GDM1 (cell line): ENCODE measurements at regions not wholly inside any gene's neighbourhood (a gene's known extent, or its start where the extent isn't known, plus 50 kb on each side); places are given as distances from the start of the nearest gene placed in this dataset.
"Not testable (repeated sequence)": the region's sequence is repeated elsewhere in the genome, so short reads cannot be mapped to it uniquely, and the experiment has no call there.

ENCODE experiments used
- DNase-seq: peaks from one replicate; lab custom pipeline; 2025; lab: John Stamatoyannopoulos, UW

- DNase-seq: no peak
These were observed 826.7 kb upstream of the ACVR2A start for GRCh38 chr2:147017951-147018645.

GRCh38 chr2:147016181-147016580 is 828.6 kb upstream of the ACVR2A start:
- no peak for DNase-seq

DNA sequence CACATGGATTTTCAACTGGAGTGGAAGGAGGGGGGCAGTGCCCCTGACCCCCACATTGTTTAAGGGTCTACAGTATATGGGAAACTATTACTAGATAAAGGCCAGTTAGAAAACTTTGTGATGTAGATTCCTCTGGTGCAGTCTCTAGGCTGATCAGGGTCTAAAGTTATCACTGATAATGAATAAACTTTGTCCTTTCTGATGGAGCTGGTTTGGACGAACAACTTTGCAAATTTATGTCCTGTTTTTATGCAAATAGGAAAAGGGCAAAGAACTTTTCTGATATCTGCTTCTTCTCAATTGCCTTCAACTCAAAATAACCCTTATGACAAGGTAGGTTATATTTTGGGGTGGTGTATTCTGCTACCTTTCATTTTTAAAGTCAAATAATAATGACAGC is 829.2 kb upstream of the ACVR2A start:
- no peak for DNase-seq

DNA sequence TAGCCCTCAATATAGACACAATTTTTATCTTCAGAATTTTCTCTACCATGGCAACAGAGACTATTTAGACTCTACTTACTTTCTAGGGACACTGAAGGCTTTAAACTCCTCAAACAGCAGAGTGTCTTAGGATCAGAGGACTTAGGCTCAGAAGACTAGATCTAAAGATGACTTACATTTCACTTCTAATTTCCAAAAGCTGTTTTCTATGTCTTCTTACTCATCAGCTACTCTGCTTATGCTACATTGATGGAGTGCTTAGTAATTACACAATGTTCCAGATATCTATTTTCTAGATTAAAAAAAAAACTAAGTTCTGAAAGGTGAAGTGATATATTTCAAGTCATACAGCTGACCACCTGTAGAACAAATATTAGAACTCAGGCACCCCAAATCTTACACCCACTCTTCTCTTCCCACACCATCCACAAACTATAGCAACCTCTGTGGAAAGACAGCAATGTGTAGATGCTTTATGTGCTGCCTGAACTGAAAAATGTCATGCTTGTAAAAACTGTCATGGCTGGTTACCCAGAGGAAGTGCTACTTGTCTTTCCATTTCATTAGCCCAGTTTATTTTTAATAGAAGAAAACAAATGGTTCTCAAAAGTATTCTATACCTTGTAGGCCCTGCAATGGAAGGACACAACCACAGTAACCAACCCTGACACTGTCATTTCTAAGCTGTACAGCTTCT is 831.0 kb upstream of the ACVR2A start:
- DNase-seq: no peak

GRCh38 chr2:147008481-147008880 is 836.3 kb upstream of the ACVR2A start:
- no peak for DNase-seq

DNA sequence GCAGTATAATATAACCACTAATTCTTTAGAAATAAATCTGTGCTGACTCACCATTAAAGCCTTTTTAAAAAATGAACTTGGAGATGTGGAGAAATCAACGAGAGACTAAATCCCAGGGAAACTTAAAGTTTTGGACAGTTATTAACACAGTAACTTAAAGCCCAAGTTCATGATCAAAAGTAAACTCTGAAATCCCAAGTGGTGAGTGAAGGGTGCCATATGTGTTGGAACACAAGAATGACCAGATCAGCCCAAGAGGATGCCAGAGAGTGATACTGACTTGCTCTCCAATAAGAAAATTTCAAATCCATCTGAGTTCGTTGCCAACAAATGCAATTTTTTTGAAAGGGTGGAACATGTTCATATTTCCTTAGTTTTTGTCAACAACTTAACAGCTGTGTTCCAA is 838.1 kb upstream of the ACVR2A start:
- no peak for DNase-seq

DNA sequence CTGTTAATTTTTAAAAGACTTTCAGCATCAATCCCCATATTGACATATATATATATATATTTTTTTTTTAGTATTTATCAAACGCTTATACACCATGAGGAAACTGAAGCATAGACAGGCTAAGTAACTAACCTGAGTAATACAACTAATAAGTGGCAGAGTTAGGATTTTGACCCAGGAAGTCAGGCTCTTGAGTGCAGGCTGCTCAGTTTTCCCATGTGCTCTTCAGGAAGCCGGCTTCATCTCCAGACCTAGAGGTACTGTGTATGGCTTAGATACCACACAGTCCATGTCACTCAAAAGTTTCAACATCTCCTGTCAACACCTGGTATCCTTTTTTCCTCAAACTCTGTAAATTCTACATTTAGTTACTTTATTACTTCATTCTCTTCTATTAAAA is 841.7 kb upstream of the ACVR2A start:
- no peak for DNase-seq

- DNase-seq: no peak
These were observed 842.6 kb upstream of the ACVR2A start for GRCh38 chr2:147002256-147002655.

DNA sequence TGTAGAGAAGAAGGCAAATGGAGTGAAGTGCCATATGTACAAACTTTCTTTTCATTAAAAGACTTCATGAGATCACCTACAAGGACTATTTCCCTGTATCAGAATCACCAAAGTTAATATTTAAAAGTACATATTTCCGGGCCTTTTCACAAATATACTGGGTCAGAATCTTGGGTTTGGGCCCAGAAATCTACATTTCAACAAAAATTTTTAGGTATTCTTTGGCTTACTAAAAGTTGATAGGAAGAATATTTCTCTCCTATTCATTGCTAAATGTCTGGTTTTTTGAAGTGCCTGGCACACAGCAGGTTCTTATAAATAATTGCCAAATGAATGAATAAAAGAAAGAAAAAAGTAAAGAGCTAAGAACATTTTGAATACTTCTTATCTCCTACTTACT is 843.8 kb upstream of the ACVR2A start:
- no peak for DNase-seq

DNA sequence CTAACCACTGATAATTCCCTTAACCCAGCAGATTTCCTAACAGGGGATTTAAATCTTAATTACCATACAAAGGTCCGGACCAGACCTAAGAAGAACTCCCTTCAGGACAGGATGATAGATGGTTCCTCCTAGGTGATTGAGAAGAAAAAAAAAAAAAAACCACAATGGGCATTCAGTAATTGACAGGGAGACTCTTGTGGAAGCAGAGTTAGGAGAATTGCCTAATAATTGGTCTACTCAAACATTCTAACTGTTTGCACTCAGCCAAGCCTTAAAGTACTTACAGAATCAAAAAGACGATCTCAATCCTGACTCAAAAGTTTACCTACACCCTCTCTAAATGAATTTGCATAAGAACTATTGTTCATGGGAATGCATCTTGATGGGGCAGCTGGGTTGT is 844.7 kb upstream of the ACVR2A start:
- DNase-seq: not testable (repeated sequence)

DNA sequence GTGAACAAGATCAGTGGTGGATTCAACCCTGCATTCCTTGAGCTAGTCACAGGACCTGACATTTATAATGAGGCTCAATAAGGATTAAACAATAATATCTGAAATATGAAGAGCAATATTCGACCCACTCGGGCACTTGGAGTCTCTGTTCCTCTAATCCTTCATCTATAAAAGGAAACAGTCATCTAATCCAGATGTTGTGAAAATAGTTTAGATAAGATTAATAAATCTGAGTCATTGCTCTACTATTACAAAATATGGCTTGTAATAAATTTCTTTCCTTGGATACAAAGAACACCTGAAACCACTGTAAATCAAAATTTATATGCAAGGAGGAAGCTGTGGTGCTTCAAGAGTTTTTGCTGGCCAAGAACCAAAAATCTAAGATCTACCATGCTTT is 846.9 kb upstream of the ACVR2A start:
- DNase-seq: no peak

DNA sequence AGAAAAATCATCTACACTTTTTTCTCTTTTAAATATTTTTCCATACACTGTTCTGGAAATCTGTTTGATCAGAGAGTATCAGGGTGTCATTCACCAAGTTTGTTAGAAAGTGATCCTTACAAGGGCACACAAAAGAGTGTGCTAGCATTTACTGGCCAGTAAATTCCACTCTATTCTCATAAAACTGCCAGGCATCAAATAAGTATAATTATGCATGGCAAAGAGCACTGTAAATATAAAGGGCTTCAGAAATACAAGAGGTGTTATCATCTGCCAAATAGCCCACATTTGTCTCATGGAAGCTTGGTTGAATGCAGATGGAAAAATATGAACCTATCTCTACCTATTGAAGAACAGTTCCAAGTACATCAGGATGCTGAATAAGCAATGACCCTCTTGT is 847.3 kb upstream of the ACVR2A start:
- no peak for DNase-seq

GRCh38 chr2:146994246-146994645 is 850.6 kb upstream of the ACVR2A start:
- DNase-seq: no peak

- DNase-seq: no peak
These were observed 852.4 kb upstream of the ACVR2A start for GRCh38 chr2:146992466-146992865.

GRCh38 chr2:146992057-146992456 is 852.8 kb upstream of the ACVR2A start:
- DNase-seq: no peak

- no peak for DNase-seq
These were observed 854.3 kb upstream of the ACVR2A start for GRCh38 chr2:146990311-146991054.

- DNase-seq: no peak
These were observed 855.1 kb upstream of the ACVR2A start for GRCh38 chr2:146989741-146990140.

GRCh38 chr2:146987996-146988395 is 856.8 kb upstream of the ACVR2A start:
- no peak for DNase-seq

DNA sequence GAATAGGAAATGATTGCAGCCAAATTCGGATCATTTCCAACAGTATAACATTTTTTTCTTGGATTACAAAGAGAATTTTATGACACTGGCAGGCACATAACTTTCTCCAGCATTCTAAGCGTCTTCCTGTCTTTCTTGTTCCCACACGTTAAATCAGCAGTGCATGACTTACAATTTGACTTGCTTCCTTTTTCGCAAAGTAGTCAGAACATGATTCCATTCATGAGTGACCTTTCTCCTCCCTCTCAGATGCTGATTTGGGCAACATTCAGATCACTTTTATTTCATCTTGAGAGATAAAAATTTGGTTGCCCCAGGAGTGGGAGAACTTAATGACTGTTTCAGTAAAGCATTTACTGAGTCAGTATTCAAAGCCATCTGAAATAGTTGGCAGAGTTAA is 858.7 kb upstream of the ACVR2A start:
- no peak for DNase-seq

DNA sequence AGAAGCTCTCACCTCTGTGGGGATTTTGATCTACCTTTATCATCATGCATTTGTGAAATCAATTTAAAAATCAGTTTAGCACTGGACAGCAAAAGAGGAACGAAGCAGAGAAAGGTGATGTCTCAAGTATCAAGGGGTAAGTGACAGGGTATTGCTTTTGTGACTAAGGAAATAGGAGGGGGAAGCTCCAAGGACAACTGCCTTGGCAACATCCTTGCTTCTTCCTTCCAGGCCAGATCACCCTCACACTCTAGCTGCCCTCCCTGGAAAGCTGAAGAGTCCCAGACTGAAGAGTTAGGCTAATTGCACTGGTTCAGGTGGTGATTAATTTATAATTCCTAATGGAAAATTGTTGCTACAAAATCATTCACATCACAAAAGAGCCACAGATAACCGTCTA is 859.1 kb upstream of the ACVR2A start:
- no peak for DNase-seq

GRCh38 chr2:146984014-146984413 is 860.8 kb upstream of the ACVR2A start:
- no peak for DNase-seq

DNA sequence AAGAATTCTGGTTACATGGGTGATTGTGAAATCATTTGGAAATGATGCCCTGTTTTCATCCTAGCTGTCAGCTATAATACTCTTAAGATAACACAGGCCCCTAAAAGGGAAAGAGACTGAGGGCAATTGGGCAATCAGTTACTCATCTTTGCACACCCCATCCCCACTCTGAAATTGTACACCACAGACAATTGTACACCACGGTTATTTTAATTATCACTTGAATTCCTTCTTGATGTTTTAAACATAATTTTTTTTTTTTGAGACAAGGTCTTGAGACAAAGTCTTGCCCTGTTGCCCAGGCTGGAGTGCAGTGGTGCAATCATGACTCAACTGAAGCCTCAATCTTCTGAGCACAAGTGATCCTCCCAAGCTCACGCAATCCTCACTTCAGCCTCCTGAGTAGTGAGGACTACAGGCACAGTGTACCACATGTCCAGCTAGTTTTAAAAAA is 862.4 kb upstream of the ACVR2A start:
- no peak for DNase-seq

GRCh38 chr2:146981921-146982320 is 862.9 kb upstream of the ACVR2A start:
- DNase-seq: no peak
